Neural progenitor cell (in vitro differentiated cells): ENCODE measurements at regions not wholly inside any gene's neighbourhood (a gene's known extent, or its start where the extent isn't known, plus 50 kb on each side); places are given as distances from the start of the nearest gene placed in this dataset.

ENCODE experiments used
- DNase-seq: peaks from one replicate; pipeline ENCODE4 v3.0.0-alpha.2; 2016; ENCODE audit warnings: low spot score
- H2AFZ ChIP-seq: fragments of 200-600 bp; sonication (generic); replicated peaks from 2 replicates; pipeline ENCODE4 v1.6.1; 2016; ENCODE audit warnings: antibody characterized with exemption
- H3F3A ChIP-seq: fragments of 200-600 bp; sonication (generic); 2 replicates; pipeline ENCODE4 v1.6.1; 2016; ENCODE audit warnings: antibody characterized with exemption, low read depth
- H3K27ac ChIP-seq: fragments of 200-600 bp; sonication (generic); 2 replicates; pipeline ENCODE4 v1.5.1; 2016; ENCODE audit warnings: mild to moderate bottlenecking
- H3K27me3 ChIP-seq: fragments of 200-600 bp; sonication (generic); 2 replicates; pipeline ENCODE4 v1.6.1; 2016; ENCODE audit warnings: mild to moderate bottlenecking, moderate library complexity
- H3K36me3 ChIP-seq: fragments of 200-600 bp; sonication (generic); 2 replicates; pipeline ENCODE4 v1.5.1; 2016
- H3K4me1 ChIP-seq: fragments of 200-600 bp; sonication (generic); 2 replicates; pipeline ENCODE4 v1.6.1; 2016; ENCODE audit warnings: mixed run types
- H3K4me2 ChIP-seq: fragments of 200-600 bp; sonication (generic); 2 replicates; pipeline ENCODE4 v1.6.1; 2016
- H3K4me3 ChIP-seq: fragments of 200-600 bp; sonication (generic); 2 replicates; pipeline ENCODE4 v1.5.1; 2016
- H3K79me2 ChIP-seq: fragments of 200-600 bp; sonication (generic); 2 replicates; pipeline ENCODE4 v1.6.1; 2016; ENCODE audit warnings: low read depth
- H3K9ac ChIP-seq: fragments of 200-600 bp; sonication (generic); 2 replicates; pipeline ENCODE4 v1.6.1; 2016
- H3K9me3 ChIP-seq: fragments of 200-600 bp; sonication (generic); 2 replicates; pipeline ENCODE4 v1.5.1; 2016; ENCODE audit warnings: low read depth
- H4K20me1 ChIP-seq: fragments of 200-600 bp; sonication (generic); 2 replicates; pipeline ENCODE4 v1.6.1; 2016; ENCODE audit warnings: low read depth
- H3K27ac Mint-ChIP-seq: 3 replicates; pipeline ENCODE4 v1.8.0; 2021; ENCODE audit warnings: mixed read lengths
- H3K27me3 Mint-ChIP-seq: 2 replicates; pipeline ENCODE4 v1.8.0; 2022; ENCODE audit warnings: low read depth, mild to moderate bottlenecking, inconsistent platforms, moderate library complexity, mixed read lengths; ENCODE audit not compliant: insufficient read depth
- H3K36me3 Mint-ChIP-seq: 3 replicates; pipeline ENCODE4 v1.8.0; 2021; ENCODE audit warnings: mixed read lengths
- H3K4me1 Mint-ChIP-seq: 3 replicates; pipeline ENCODE4 v1.8.0; 2021; ENCODE audit warnings: mixed read lengths
- H3K4me3 Mint-ChIP-seq: 3 replicates; pipeline ENCODE4 v1.8.0; 2021; ENCODE audit warnings: mild to moderate bottlenecking, moderate library complexity, mixed read lengths
- H3K9me3 Mint-ChIP-seq: 3 replicates; pipeline ENCODE4 v1.8.0; 2020; ENCODE audit warnings: mixed read lengths
- EZH2 ChIP-seq: fragments of 200-600 bp; sonication (generic); IDR thresholded peaks from 2 replicates; pipeline ENCODE4 v1.6.1; 2017; ENCODE audit warnings: antibody characterized with exemption, mild to moderate bottlenecking, moderate library complexity
- EZH2phosphoT487 ChIP-seq: fragments of 200-600 bp; sonication (generic); IDR thresholded peaks from 2 replicates; pipeline ENCODE4 v1.6.1; 2017; ENCODE audit warnings: antibody characterized with exemption
- TF ChIP-seq, protein P1 (sequence below): fragments of 200-600 bp; sonication (generic); IDR thresholded peaks from 2 replicates; pipeline ENCODE4 v1.5.1; 2017; ENCODE audit warnings: antibody characterized with exemption, mild to moderate bottlenecking

DNA sequence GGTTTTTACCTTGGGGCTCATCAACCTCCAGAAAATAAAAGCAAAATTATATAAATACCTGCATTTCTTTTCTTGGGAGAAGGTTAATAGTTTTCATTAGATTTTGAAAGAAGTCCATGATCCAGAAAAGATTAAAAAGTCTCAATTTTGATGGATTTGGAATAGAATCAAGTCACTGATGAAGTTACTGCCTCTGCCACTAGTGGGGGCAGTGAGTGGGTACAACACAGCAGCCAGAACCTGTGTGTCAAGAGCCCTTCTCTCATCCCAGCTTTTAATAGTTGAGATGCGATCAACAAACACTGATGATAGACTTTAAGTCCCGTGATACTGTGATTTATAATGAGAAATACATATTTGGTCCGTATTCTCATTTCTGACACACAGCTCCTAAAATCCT is 686.7 kb downstream of the DIAPH3 start:
- no peaks in the 10 kb centered on the region for H3K9me3 ChIP-seq
- no peak overlapping the region for H3K4me3 ChIP-seq
- Mint-ChIP-seq H3K36me3 (no peaks in the 10 kb centered on the region), H3K4me1 (peaks cover 28% of the 10 kb centered on the region), H3K9me3 (no peaks in the 10 kb centered on the region), H3K27ac (no peak overlapping the region), H3K4me3 (no peak overlapping the region), H3K27me3 (peaks cover 12% of the 10 kb centered on the region)
- H2AFZ ChIP-seq: no peak overlapping the region
- no peak overlapping the region for H3K27ac ChIP-seq
- H3K9ac ChIP-seq: no peak overlapping the region
- no peak overlapping the region for H3K4me2 ChIP-seq
- DNase-seq: no peak
- H3K27me3 ChIP-seq: peaks cover 48% of the 10 kb centered on the region
- H3K36me3 ChIP-seq: no peaks in the 10 kb centered on the region
- H3K4me1 ChIP-seq: peaks cover 26% of the 10 kb centered on the region
- H4K20me1 ChIP-seq: peaks cover 13% of the 10 kb centered on the region
- H3F3A ChIP-seq: peaks cover 12% of the 10 kb centered on the region
- no peak for TF ChIP-seq EZH2
- no peak for TF ChIP-seq EZH2phosphoT487
- TF ChIP-seq, protein P1, sequence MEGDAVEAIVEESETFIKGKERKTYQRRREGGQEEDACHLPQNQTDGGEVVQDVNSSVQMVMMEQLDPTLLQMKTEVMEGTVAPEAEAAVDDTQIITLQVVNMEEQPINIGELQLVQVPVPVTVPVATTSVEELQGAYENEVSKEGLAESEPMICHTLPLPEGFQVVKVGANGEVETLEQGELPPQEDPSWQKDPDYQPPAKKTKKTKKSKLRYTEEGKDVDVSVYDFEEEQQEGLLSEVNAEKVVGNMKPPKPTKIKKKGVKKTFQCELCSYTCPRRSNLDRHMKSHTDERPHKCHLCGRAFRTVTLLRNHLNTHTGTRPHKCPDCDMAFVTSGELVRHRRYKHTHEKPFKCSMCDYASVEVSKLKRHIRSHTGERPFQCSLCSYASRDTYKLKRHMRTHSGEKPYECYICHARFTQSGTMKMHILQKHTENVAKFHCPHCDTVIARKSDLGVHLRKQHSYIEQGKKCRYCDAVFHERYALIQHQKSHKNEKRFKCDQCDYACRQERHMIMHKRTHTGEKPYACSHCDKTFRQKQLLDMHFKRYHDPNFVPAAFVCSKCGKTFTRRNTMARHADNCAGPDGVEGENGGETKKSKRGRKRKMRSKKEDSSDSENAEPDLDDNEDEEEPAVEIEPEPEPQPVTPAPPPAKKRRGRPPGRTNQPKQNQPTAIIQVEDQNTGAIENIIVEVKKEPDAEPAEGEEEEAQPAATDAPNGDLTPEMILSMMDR: peak; percentile 52
- H3K79me2 ChIP-seq: no peaks in the 10 kb centered on the region

DNA sequence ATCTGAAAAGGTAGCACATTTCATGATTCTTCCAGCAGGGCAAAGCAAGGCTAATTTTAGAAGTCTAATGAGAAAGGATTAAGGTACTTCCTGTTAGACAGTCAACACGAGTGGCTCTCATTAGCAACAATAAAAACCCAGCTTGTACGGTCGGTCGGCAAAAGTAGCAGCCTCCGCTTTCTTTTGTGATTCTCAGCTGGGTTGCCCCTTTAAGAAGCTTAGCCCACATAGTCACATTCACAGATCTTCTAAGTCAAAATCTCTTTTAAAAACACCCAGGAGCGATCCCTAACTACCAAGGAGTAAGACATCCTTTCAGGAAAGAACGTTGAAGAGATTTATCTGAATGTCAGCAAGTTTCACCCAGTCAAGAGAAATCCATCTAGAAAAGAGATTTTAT is 684.8 kb downstream of the DIAPH3 start:
- H3K4me1 ChIP-seq: peaks cover 32% of the 10 kb centered on the region
- H3K36me3 Mint-ChIP-seq: no peaks in the 10 kb centered on the region
- H3K36me3 ChIP-seq: no peaks in the 10 kb centered on the region
- peaks cover 13% of the 10 kb centered on the region for H4K20me1 ChIP-seq
- H3K27me3 ChIP-seq: peaks cover 58% of the 10 kb centered on the region
- no peak overlapping the region for H3K4me3 ChIP-seq
- DNase-seq: peak; percentile 88
- H3K4me3 Mint-ChIP-seq: no peak overlapping the region
- H3K27ac ChIP-seq: no peak overlapping the region
- H3K9me3 ChIP-seq: no peaks in the 10 kb centered on the region
- H3K4me2 ChIP-seq: peak overlapping the region; percentile 68
- H3K4me1 Mint-ChIP-seq: peaks cover 36% of the 10 kb centered on the region
- TF ChIP-seq, protein P1: no peak
- no peak for TF ChIP-seq EZH2
- TF ChIP-seq EZH2phosphoT487: peak; percentile 97
- peaks cover 12% of the 10 kb centered on the region for H3F3A ChIP-seq
- H3K79me2 ChIP-seq: no peaks in the 10 kb centered on the region
- H2AFZ ChIP-seq: no peak overlapping the region
- H3K27ac Mint-ChIP-seq: no peak overlapping the region
- H3K9me3 Mint-ChIP-seq: no peaks in the 10 kb centered on the region
- no peak overlapping the region for H3K9ac ChIP-seq
- H3K27me3 Mint-ChIP-seq: peaks cover 14% of the 10 kb centered on the region

DNA sequence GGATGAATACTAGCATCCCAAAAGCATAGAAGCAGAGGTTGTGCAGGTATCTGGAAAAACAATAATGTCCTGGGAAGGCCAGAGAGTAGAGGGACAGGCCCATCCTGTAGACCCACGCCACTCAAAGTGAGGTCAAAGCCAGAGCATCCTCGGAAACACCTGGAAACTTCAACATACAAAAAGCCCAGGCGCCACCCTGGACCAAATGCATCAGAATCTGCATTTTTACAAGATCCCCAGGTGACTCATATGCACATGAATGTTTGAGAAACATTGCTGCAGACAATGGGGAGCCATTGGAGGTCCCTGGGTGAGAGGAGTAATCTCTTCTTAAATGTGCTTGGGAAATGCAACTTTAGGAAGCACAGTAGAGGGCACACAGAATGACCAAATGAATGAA is 684.1 kb downstream of the DIAPH3 start:
- Histone ChIP-seq H4K20me1 (peaks cover 13% of the 10 kb centered on the region), H3K79me2 (no peaks in the 10 kb centered on the region), H2AFZ (no peak overlapping the region), H3K4me2 (peak overlapping the region; percentile 68), H3K4me1 (peaks cover 33% of the 10 kb centered on the region), H3F3A (peaks cover 12% of the 10 kb centered on the region), H3K27ac (no peak overlapping the region), H3K36me3 (no peaks in the 10 kb centered on the region), H3K27me3 (peaks cover 58% of the 10 kb centered on the region), H3K4me3 (no peak overlapping the region), H3K9ac (no peak overlapping the region), H3K9me3 (no peaks in the 10 kb centered on the region)
- no peak overlapping the region for H3K4me3 Mint-ChIP-seq
- H3K36me3 Mint-ChIP-seq: no peaks in the 10 kb centered on the region
- DNase-seq: no peak
- H3K27ac Mint-ChIP-seq: no peak overlapping the region
- TF ChIP-seq EZH2 (no peak), EZH2phosphoT487 (no peak)
- TF ChIP-seq, protein P1: no peak
- H3K27me3 Mint-ChIP-seq: peaks cover 14% of the 10 kb centered on the region
- no peaks in the 10 kb centered on the region for H3K9me3 Mint-ChIP-seq
- H3K4me1 Mint-ChIP-seq: peaks cover 38% of the 10 kb centered on the region
